22Rv1 (cell line): ENCODE measurements at regions not wholly inside any gene's neighbourhood (a gene's known extent, or its start where the extent isn't known, plus 50 kb on each side); places are given as distances from the start of the nearest gene placed in this dataset.

Experiments
- H3K27ac ChIP-seq: fragments of 450-650 bp; 2 replicates; pipeline ENCODE4 v1.5.1; 2017
- CTCF ChIP-seq: fragments of 450-650 bp; IDR thresholded peaks from 2 replicates; pipeline ENCODE4 v1.5.1; 2017; ENCODE audit warnings: mild to moderate bottlenecking
- ZFX ChIP-seq: fragments of 450-650 bp; IDR thresholded peaks from 2 replicates; pipeline ENCODE4 v1.6.1; 2017; ENCODE audit warnings: antibody characterized with exemption, borderline replicate concordance

DNA sequence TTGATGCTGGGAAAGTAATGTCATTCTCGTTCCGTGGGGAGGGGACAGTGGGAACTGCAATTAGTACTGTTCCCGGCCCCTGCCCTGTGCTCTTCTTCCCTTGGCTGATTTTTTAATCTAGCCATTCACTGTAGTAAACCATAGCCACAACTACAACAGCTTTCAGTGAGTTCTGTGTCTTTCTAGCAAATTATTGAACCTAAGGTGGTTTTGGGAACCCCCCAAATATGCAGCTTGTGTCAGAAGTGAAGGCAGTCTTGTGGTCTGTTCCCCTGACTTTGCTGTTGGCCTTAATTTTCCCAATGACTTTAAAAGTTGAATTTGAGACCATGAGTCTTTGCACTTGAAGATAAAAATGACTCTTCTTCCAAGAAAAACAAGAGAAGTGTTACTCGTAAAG, 114.3 kb upstream of the ETV6 start:
- TF ChIP-seq ZFX = no peak
- no peak for TF ChIP-seq CTCF
- H3K27ac ChIP-seq = no peak overlapping the region

DNA sequence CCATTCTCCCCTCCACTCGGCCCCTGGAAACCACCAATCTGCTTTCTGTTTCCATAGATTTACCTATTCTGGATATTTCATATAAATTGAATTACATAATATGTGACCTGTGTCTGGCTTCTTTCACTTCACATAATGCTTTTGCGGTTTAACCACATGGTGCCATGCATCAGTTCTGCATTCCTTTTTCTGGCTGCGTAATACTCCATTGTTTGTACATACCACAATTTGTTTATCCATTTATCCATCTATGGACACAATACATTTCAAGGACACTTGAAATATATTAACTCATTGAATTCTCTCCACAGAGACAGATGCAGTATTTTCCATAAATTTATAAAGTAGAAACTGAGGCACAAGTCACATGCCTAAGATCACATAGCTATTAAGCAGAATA, 110.3 kb upstream of the ETV6 start:
- no peak overlapping the region for H3K27ac ChIP-seq
- TF ChIP-seq CTCF (no peak), ZFX (no peak)

GRCh38 chr12:11540156-11540555, 109.3 kb upstream of the ETV6 start:
- TF ChIP-seq CTCF = no peak
- no peak for TF ChIP-seq ZFX

GRCh38 chr12:11540615-11541310, 108.7 kb upstream of the ETV6 start:
- H3K27ac ChIP-seq = no peak overlapping the region
- TF ChIP-seq CTCF (no peak), ZFX (no peak)

More at GRCh38 chr12:11540156-11540555, 109.3 kb upstream of the ETV6 start:
- H3K27ac ChIP-seq = no peak overlapping the region

GRCh38 chr12:11542599-11542998, 106.9 kb upstream of the ETV6 start:
- no peak for TF ChIP-seq CTCF
- no peak for TF ChIP-seq ZFX
- H3K27ac ChIP-seq = no peak overlapping the region

- no peak overlapping the region for H3K27ac ChIP-seq
- no peak for TF ChIP-seq CTCF
- no peak for TF ChIP-seq ZFX
Observed at GRCh38 chr12:11543457-11544158, 105.9 kb upstream of the ETV6 start.
